ENCODE measurements at regions not wholly inside any gene's neighbourhood (a gene's known extent, or its start where the extent isn't known, plus 50 kb on each side); places are given as distances from the start of the nearest gene placed in this dataset.

GRCh38 chr10:130495116-130495862 is 359.1 kb downstream of the GLRX3 start:
- no peak for ATAC-seq (ENCODE audit: insufficient read depth, low FRiP score)
- no peak overlapping the region for H3K9ac ChIP-seq (ENCODE audit: insufficient read depth in 1 of 2, low read length in 2 of 2)
- 89 to 93% methylated on average over 10 of the region's 10 CpGs for whole genome bisulfite sequencing, 2 donors
- H3K9me3 ChIP-seq (ENCODE audit: control insufficient read depth in 4 of 4, insufficient read depth in 3 of 4, low read length in 3 of 4) = peaks cover 0 to 4% (median 0%) of the 10 kb centered on the region in 4 donors
- peaks cover 0 to 5% (median 4%) of the 10 kb centered on the region in 3 donors for H3K27me3 ChIP-seq (ENCODE audit: control insufficient read depth in 3 of 3, insufficient read depth in 3 of 3, low read length in 2 of 3)
- H3K4me1 ChIP-seq (ENCODE audit: control insufficient read depth in 5 of 5, insufficient read depth in 5 of 5, low read length in 5 of 5) = no peaks in the 10 kb centered on the region
- H3K36me3 ChIP-seq (ENCODE audit: control insufficient read depth in 4 of 4, insufficient read depth in 4 of 4, low read length in 4 of 4) = no peaks in the 10 kb centered on the region
- DNase-seq = no peak
- H3K27ac ChIP-seq (ENCODE audit: low read depth in 1 of 2, low read length in 1 of 2) = no peak overlapping the region
- no peak for TF ChIP-seq CTCF (IDR thresholded peaks at IDR 0.05; ENCODE audit: control extremely low read depth, extremely low read depth)
- H3K4me3 ChIP-seq = no peak overlapping the region

GRCh38 chr10:130495891-130496636 is 359.9 kb downstream of the GLRX3 start:
- TF ChIP-seq CTCF (IDR thresholded peaks at IDR 0.05; ENCODE audit: control extremely low read depth, extremely low read depth) = no peak
- Histone ChIP-seq H3K27ac (ENCODE audit: low read depth in 1 of 2, low read length in 1 of 2) (no peak overlapping the region), H3K27me3 (ENCODE audit: control insufficient read depth in 3 of 3, insufficient read depth in 3 of 3, low read length in 2 of 3) (peaks cover 0 to 5% (median 4%) of the 10 kb centered on the region in 3 donors), H3K36me3 (ENCODE audit: control insufficient read depth in 4 of 4, insufficient read depth in 4 of 4, low read length in 4 of 4) (no peaks in the 10 kb centered on the region), H3K9me3 (ENCODE audit: control insufficient read depth in 4 of 4, insufficient read depth in 3 of 4, low read length in 3 of 4) (peaks cover 0 to 4% (median 0%) of the 10 kb centered on the region in 4 donors), H3K4me1 (ENCODE audit: control insufficient read depth in 5 of 5, insufficient read depth in 5 of 5, low read length in 5 of 5) (no peaks in the 10 kb centered on the region), H3K4me3 (no peak overlapping the region), H3K9ac (ENCODE audit: insufficient read depth in 1 of 2, low read length in 2 of 2) (no peak overlapping the region)
- WGBS, 2 donors = 84 to 86% methylated on average over 14 of the region's 14 CpGs
- ATAC-seq (ENCODE audit: insufficient read depth, low FRiP score) (no peak), DNase-seq (no peak)

GRCh38 chr10:130497056-130498010 is 361.1 kb downstream of the GLRX3 start:
- no peak for TF ChIP-seq CTCF (IDR thresholded peaks at IDR 0.05; ENCODE audit: control extremely low read depth, extremely low read depth)
- H3K9me3 ChIP-seq (ENCODE audit: control insufficient read depth in 4 of 4, insufficient read depth in 3 of 4, low read length in 3 of 4) = peaks cover 0 to 6% (median 0%) of the 10 kb centered on the region in 4 donors
- H3K4me1 ChIP-seq (ENCODE audit: control insufficient read depth in 5 of 5, insufficient read depth in 5 of 5, low read length in 5 of 5) = no peaks in the 10 kb centered on the region
- peaks cover 0 to 5% (median 4%) of the 10 kb centered on the region in 3 donors for H3K27me3 ChIP-seq (ENCODE audit: control insufficient read depth in 3 of 3, insufficient read depth in 3 of 3, low read length in 2 of 3)
- no peak overlapping the region for H3K4me3 ChIP-seq
- no peak overlapping the region for H3K27ac ChIP-seq (ENCODE audit: low read depth in 1 of 2, low read length in 1 of 2)
- H3K9ac ChIP-seq (ENCODE audit: insufficient read depth in 1 of 2, low read length in 2 of 2) = no peak overlapping the region
- WGBS, 2 donors = 86 to 88% methylated on average over 21 of the region's 21 CpGs
- ATAC-seq (ENCODE audit: insufficient read depth, low FRiP score) (no peak), DNase-seq (no peak)
- H3K36me3 ChIP-seq (ENCODE audit: control insufficient read depth in 4 of 4, insufficient read depth in 4 of 4, low read length in 4 of 4) = no peaks in the 10 kb centered on the region
